Adrenal gland (tissue), 9 donors: ENCODE measurements at regions not wholly inside any gene's neighbourhood (a gene's known extent, or its start where the extent isn't known, plus 50 kb on each side); places are given as distances from the start of the nearest gene placed in this dataset.

Experiments
- DNase-seq, 7 donors: peaks; one replicate each; pipeline ENCODE4 v3.0.0-alpha.2; 2019 to 2020
- H3K27ac ChIP-seq, 5 donors: fragments of 200-600 bp; sonication (generic) in 4 of 5; 1 replicate in 3 of 5; 2 replicates in 2 of 5; pipeline versions ENCODE4 v1.5.1 to v1.8.0; 2016 to 2020; ENCODE audit warnings: mild to moderate bottlenecking in 1 of 5
- H3K27me3 ChIP-seq: fragments of 200-600 bp; 2 replicates; pipeline ENCODE4 v1.8.0; 2021
- H3K36me3 ChIP-seq, 2 donors: fragments of 200-600 bp; replicated peaks in 1 of 2; 1 replicate in 1 of 2; 2 replicates in 1 of 2; pipeline versions ENCODE4 v1.5.1 to v1.8.0; 2018 to 2022
- H3K4me1 ChIP-seq, 2 donors: fragments of 200-600 bp; replicated peaks in 1 of 2; 1 replicate in 1 of 2; 2 replicates in 1 of 2; pipeline versions ENCODE4 v1.5.1 to v1.8.0; 2018 to 2021
- H3K4me3 ChIP-seq, 4 donors: fragments of 200-600 bp; sonication (generic) in 3 of 4; one replicate each; pipeline ENCODE4 v1.5.1; 2016 to 2018
- H3K9me3 ChIP-seq, 3 donors: fragments of 200-600 bp; sonication (generic) in 1 of 3; replicated peaks in 1 of 3; 1 replicate in 2 of 3; 2 replicates in 1 of 3; pipeline versions ENCODE4 v1.5.1 to v1.8.0; 2016 to 2021
- POLR2A ChIP-seq, 2 donors: fragments of 450-650 bp; IDR thresholded peaks; one replicate each; pipeline ENCODE4 v1.6.1; 2017; ENCODE audit warnings: antibody characterized with exemption in 2 of 2, mild to moderate bottlenecking in 2 of 2, moderate library complexity in 1 of 2
- WGBS, 4 donors: extraction: QIAGEN DNeasy Blood & Tissue Kit in 2 of 4; methylation state at CpG; one replicate each; pipeline versions ENCODE4 v1.1.5 to v1.1.7; 2013 to 2017; 5-methylcytosine and 5-hydroxymethylcytosine counted together
- intact Hi-C, 2 donors: fragments of 100-400 bp; cut with DNase I; formaldehyde crosslinking; loops; one replicate each; pipeline versions ENCODE4 v1.14.1 to v1.15.0; 2022 to 2023
- TF ChIP-seq, protein P1 (sequence below), 6 experiments: fragments of 450-650 bp in 4 of 6; fragments of 200-600 bp in 2 of 6; sonication (generic) in 1 of 6; IDR thresholded peaks; 1 replicate in 5 of 6; 2 replicates in 1 of 6; pipeline versions ENCODE4 v1.5.1 to v1.8.0; 2016 to 2021; ENCODE audit warnings: antibody characterized with exemption in 6 of 6, mild to moderate bottlenecking in 2 of 6, moderate library complexity in 1 of 6
- donor health status: healthy with polysubstance abuse.
- donor health status: Bipolar disorder and iron deficiency.
- donor health status: DM: yes; HTN: yes; CAD: no.
- donor health status: DM: no; HTN: no; CAD: no.
- donor health status: DM: no; HTN: no; CAD: no.

DNA sequence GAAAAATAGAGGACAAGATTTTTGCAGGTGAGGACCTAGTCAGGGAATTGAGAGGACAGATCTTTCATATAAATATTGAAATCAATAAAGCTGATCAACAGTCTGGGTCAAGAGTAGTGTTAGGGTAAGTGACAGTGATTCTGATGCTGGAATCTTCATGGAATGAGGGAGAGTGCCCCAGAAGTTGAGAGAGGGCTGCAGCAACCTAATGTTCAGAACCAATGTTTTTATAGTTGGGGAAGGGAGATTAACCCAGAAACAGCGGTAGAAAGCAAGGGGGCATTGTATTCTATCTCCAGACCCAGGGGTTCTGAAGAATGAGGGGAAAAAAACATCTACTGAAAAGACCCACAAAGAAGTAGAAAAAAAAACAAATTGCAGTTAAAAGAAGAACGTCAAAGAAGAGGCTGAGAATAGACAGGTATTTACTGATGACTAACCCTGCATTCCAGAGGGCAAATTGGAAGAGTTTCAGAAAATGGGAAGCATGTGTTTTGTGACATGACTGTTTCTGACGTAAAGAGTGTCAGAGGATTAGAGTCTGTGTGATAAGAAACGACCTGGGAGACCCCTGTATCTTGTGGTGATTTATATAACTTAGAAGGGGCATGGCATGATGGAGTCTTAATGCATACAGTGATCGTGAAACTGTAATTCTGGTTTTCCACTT is 819.6 kb upstream of the EPHA5 start:
- H3K9me3 ChIP-seq: no peaks in the 10 kb centered on the region
- TF ChIP-seq POLR2A (IDR thresholded peaks at IDR 0.05): no peak
- intact Hi-C loops: no loop called here
- H3K27me3 ChIP-seq: no peaks in the 10 kb centered on the region
- DNase-seq: no peak
- H3K27ac ChIP-seq: no peak overlapping the region
- 29 to 38% (median 35%) methylated on average over 5 of the region's 5 CpGs for WGBS, 4 donors
- no peaks in the 10 kb centered on the region for H3K36me3 ChIP-seq
- H3K4me3 ChIP-seq: no peak overlapping the region
- H3K4me1 ChIP-seq: no peaks in the 10 kb centered on the region

DNA sequence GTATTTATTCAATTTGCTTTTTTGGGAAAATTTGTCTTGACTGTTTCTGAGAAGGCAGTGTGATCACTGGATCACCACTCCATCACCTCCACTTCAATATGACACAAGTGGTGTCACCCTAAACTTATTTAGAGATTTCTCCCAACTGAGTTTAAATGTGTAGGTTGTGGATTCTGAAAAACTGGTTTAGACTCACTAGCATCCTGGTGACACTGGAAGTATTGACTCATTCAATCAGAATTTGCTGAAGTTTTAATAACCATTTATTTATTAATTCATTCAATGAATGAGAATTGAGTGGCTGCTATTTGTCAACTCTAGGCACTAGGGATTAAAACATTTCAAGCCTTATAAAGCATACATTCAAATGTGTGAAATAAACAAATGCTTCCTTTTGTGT is 819.1 kb upstream of the EPHA5 start:
- Histone ChIP-seq H3K4me1 (no peaks in the 10 kb centered on the region), H3K4me3 (no peak overlapping the region), H3K36me3 (no peaks in the 10 kb centered on the region), H3K27ac (no peak overlapping the region), H3K27me3 (no peaks in the 10 kb centered on the region), H3K9me3 (no peaks in the 10 kb centered on the region)
- TF ChIP-seq, protein P1, sequence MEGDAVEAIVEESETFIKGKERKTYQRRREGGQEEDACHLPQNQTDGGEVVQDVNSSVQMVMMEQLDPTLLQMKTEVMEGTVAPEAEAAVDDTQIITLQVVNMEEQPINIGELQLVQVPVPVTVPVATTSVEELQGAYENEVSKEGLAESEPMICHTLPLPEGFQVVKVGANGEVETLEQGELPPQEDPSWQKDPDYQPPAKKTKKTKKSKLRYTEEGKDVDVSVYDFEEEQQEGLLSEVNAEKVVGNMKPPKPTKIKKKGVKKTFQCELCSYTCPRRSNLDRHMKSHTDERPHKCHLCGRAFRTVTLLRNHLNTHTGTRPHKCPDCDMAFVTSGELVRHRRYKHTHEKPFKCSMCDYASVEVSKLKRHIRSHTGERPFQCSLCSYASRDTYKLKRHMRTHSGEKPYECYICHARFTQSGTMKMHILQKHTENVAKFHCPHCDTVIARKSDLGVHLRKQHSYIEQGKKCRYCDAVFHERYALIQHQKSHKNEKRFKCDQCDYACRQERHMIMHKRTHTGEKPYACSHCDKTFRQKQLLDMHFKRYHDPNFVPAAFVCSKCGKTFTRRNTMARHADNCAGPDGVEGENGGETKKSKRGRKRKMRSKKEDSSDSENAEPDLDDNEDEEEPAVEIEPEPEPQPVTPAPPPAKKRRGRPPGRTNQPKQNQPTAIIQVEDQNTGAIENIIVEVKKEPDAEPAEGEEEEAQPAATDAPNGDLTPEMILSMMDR (IDR thresholded peaks at IDR 0.05): no peak
- intact Hi-C loops: no loop called here
- DNase-seq: no peak

DNA sequence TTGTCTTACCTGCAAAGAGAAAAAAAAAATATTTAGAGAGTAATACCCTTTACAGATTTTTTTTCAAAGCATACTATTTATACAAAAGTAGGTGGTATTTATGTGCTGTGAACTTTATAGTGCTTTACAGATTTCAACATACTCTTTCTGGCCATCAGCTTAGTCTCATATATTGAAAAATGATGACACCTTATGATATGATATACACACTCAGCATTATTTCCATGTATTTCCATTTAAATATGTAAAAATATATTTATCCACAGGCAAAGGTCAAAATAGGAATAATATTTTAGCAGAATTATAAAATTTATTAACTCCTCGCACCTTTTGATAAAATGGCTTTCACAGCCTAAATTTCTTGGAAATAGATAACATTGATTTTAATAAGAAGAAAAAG is 815.8 kb upstream of the EPHA5 start:
- H3K4me1 ChIP-seq: no peaks in the 10 kb centered on the region
- H3K9me3 ChIP-seq: no peaks in the 10 kb centered on the region
- DNase-seq: no peak
- TF ChIP-seq, protein P1 (IDR thresholded peaks at IDR 0.05): no peak
- TF ChIP-seq POLR2A (IDR thresholded peaks at IDR 0.05): no peak
- H3K36me3 ChIP-seq: no peaks in the 10 kb centered on the region
- no peak overlapping the region for H3K4me3 ChIP-seq
- H3K27ac ChIP-seq: no peak overlapping the region
- intact Hi-C loops: no loop called here
- no peaks in the 10 kb centered on the region for H3K27me3 ChIP-seq
- 80 to 90% (median 84%) methylated on average over 1 of the region's 1 CpG for WGBS, 4 donors

DNA sequence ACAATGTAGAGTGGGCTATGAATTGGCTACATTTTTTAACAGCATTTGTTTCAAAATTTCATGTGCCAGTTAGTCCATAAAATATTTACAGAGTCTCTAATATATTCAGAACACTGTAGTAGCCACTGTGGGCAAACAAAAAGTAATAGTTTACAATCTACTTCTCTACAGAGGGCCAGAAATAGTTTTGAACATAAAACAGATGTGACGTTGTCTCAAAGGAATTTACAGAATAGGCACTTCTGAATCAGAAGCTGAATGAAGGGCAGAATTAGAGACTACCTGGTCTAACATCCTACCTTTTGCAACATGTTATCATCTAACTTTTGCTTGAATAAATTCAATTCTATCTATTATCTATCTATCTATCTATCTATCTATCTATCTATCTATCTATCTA is 811.9 kb upstream of the EPHA5 start:
- no peak for DNase-seq
- Histone ChIP-seq H3K4me3 (no peak overlapping the region), H3K9me3 (no peaks in the 10 kb centered on the region), H3K4me1 (no peaks in the 10 kb centered on the region), H3K36me3 (no peaks in the 10 kb centered on the region), H3K27me3 (no peaks in the 10 kb centered on the region), H3K27ac (no peak overlapping the region)
- no peak for TF ChIP-seq POLR2A (IDR thresholded peaks at IDR 0.05)
- TF ChIP-seq, protein P1 (IDR thresholded peaks at IDR 0.05): no peak
- intact Hi-C loops: no loop called here
- WGBS, 4 donors: 63 to 83% (median 73%) methylated on average over 1 of the region's 1 CpG

DNA sequence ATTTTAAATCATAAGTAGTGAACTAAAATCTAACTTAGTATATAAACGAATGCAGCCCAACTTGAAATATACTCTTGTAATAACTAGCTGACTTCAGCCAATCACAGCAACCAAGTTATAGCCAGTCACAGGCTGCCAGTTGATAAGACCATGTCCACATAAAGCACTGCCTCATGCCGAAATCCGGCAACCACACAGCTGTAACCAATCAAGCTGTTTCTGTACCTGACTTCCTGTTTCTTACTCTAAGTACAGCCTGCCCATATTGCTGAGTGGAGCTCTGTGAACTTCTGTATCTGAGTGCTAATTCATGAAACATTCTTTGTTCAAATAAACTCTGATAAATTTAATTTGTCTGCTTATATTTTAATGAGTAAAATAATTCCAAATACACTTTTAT is 805.3 kb upstream of the EPHA5 start:
- no peak for DNase-seq
- Histone ChIP-seq H3K27me3 (no peaks in the 10 kb centered on the region), H3K4me1 (no peaks in the 10 kb centered on the region), H3K9me3 (peaks cover 0 to 6% (median 0%) of the 10 kb centered on the region in 3 donors), H3K4me3 (no peak overlapping the region), H3K27ac (no peak overlapping the region), H3K36me3 (no peaks in the 10 kb centered on the region)
- WGBS, 4 donors: 39 to 62% (median 56%) methylated on average over 3 of the region's 3 CpGs
- intact Hi-C loops: no loop called here
- TF ChIP-seq, protein P1 (IDR thresholded peaks at IDR 0.05): no peak
- TF ChIP-seq POLR2A (IDR thresholded peaks at IDR 0.05): no peak
